Cardiac muscle cell (in vitro differentiated cells and primary cell): ENCODE measurements at regions not wholly inside any gene's neighbourhood (a gene's known extent, or its start where the extent isn't known, plus 50 kb on each side); places are given as distances from the start of the nearest gene placed in this dataset.

ENCODE experiments used
- DNase-seq, 2 donors: peaks; one replicate each; pipeline versions ENCODE4 v3.0.0 to v3.0.0-alpha.2; 2010 to 2017; ENCODE audit warnings: low read depth in 1 of 2, low spot score in 1 of 2
- H3K27ac ChIP-seq: fragments of 200-600 bp; sonication (generic); 2 replicates; pipeline ENCODE4 v1.5.1; 2016
- H3K27me3 ChIP-seq: fragments of 200-600 bp; sonication (generic); 2 replicates; pipeline ENCODE4 v1.6.0; 2016; ENCODE audit warnings: control low read depth
- H3K36me3 ChIP-seq: fragments of 200-600 bp; sonication (generic); 2 replicates; pipeline ENCODE4 v1.5.1; 2016; ENCODE audit warnings: control low read depth
- H3K4me1 ChIP-seq: fragments of 200-600 bp; sonication (generic); 2 replicates; pipeline ENCODE4 v1.8.1; 2017; ENCODE audit warnings: low read depth, mild to moderate bottlenecking, mixed run types
- H3K4me3 ChIP-seq: fragments of 200-600 bp; sonication (generic); 2 replicates; pipeline ENCODE4 v1.5.1; 2016; ENCODE audit warnings: mild to moderate bottlenecking
- H3K9me3 ChIP-seq: fragments of 200-600 bp; sonication (generic); 2 replicates; pipeline ENCODE4 v1.5.1; 2017; ENCODE audit warnings: low read depth, mild to moderate bottlenecking, control low read depth
- CTCF ChIP-seq: IDR thresholded peaks from 2 replicates; pipeline ENCODE4 v1.5.1; 2012; ENCODE audit warnings: low read depth, mild to moderate bottlenecking, low read length

DNA sequence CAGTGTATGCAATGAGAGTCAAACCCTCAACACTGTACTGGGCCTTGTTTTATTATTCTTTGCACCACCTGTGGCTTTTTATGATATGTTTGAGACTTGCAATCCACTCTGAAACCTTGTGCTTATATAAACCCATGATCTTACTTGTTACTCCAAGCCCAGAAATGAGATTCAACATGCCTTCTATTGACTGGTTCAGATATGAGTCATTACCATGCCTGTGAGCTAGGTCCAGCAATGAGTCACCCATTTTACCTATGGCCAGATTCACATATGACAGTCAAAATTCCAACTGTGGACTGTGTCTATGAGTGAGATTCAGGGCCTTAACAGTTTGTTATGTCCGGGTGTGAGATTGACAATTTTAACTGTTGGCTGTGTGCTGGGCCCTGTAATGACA is 1846.1 kb downstream of the TP53TG3F start:
- H3K9me3 ChIP-seq = peaks cover under 1% of the 10 kb centered on the region
- no peaks in the 10 kb centered on the region for H3K27me3 ChIP-seq
- no peak overlapping the region for H3K4me3 ChIP-seq
- H3K27ac ChIP-seq = no peak overlapping the region
- H3K4me1 ChIP-seq = no peaks in the 10 kb centered on the region
- DNase-seq = no peak
- no peak for TF ChIP-seq CTCF
- no peaks in the 10 kb centered on the region for H3K36me3 ChIP-seq

- no peak for DNase-seq
- Histone ChIP-seq H3K27ac (no peak overlapping the region), H3K9me3 (no peaks in the 10 kb centered on the region), H3K27me3 (no peaks in the 10 kb centered on the region), H3K36me3 (no peaks in the 10 kb centered on the region), H3K4me1 (no peaks in the 10 kb centered on the region), H3K4me3 (no peak overlapping the region)
- no peak for TF ChIP-seq CTCF
Measured at GRCh38 chr16:35306915-35307314, 1847.5 kb downstream of the TP53TG3F start.

GRCh38 chr16:35308674-35309073 is 1849.3 kb downstream of the TP53TG3F start:
- DNase-seq = no peak
- Histone ChIP-seq H3K27me3 (no peaks in the 10 kb centered on the region), H3K4me3 (no peak overlapping the region), H3K4me1 (no peaks in the 10 kb centered on the region), H3K27ac (no peak overlapping the region), H3K9me3 (no peaks in the 10 kb centered on the region), H3K36me3 (no peaks in the 10 kb centered on the region)
- TF ChIP-seq CTCF = no peak

DNA sequence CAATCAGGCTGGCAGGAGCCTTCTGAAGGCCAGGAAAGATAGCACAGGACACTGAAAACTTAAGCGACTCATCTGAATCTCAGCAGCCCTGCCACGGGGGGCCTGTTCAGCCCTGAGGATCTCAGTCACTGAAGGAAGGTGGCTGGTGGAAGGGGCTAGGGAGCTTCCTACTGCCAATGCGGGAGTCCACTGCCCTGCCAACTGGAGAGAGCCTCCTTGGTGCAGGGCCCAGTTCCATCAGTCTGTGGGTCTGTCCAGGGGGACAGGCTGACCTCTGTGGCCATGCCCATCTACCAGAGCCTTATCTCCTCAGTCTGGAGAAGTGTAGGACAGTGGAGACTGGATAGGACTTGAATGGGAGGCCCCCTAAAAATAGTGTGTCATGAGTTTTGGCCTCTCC is 1851.6 kb downstream of the TP53TG3F start:
- Histone ChIP-seq H3K27me3 (no peaks in the 10 kb centered on the region), H3K4me3 (no peak overlapping the region), H3K9me3 (no peaks in the 10 kb centered on the region), H3K27ac (no peak overlapping the region), H3K4me1 (no peaks in the 10 kb centered on the region), H3K36me3 (no peaks in the 10 kb centered on the region)
- DNase-seq = no peak
- no peak for TF ChIP-seq CTCF

DNA sequence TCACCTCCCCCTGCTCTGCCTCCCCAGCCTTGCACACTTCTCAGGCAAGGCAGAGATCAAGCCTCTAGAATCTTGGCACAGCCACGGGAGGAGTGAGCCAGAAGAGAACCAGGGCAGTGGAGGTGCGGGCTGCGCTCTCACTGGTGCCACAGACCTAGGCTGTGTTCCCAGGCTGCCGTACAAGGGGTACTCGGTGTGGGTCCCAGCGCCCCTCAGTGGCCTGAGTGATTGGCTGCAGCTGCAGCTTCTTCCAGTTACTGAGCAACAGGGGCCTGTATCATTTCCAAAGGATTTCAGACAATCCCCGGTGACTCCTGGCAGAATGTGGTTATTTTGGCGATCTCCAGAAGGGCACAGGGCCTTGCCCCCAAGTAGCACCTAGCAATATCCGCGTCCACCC is 1852.1 kb downstream of the TP53TG3F start:
- DNase-seq = no peak
- no peaks in the 10 kb centered on the region for H3K9me3 ChIP-seq

More for the DNA sequence above, 1852.1 kb downstream of the TP53TG3F start:
- TF ChIP-seq CTCF = no peak
- H3K4me3 ChIP-seq = no peak overlapping the region
- no peaks in the 10 kb centered on the region for H3K36me3 ChIP-seq
- no peaks in the 10 kb centered on the region for H3K27me3 ChIP-seq
- no peak overlapping the region for H3K27ac ChIP-seq
- H3K4me1 ChIP-seq = no peaks in the 10 kb centered on the region
